Thyroid gland (tissue), 4 donors: ENCODE measurements at regions not wholly inside any gene's neighbourhood (a gene's known extent, or its start where the extent isn't known, plus 50 kb on each side); places are given as distances from the start of the nearest gene placed in this dataset.

Source experiments
- DNase-seq, 2 donors: peaks; one replicate each; pipeline ENCODE4 v3.0.0-alpha.2; 2019
- H3K27ac ChIP-seq, 3 donors: fragments of 200-600 bp; sonication (generic); 1 replicate in 2 of 3; 2 replicates in 1 of 3; pipeline ENCODE4 v1.5.1; 2016 to 2019; ENCODE audit warnings: mild to moderate bottlenecking in 1 of 3, moderate library complexity in 1 of 3
- H3K27me3 ChIP-seq: fragments of 200-600 bp; sonication (generic); one replicate; pipeline ENCODE4 v1.5.1; 2019
- H3K36me3 ChIP-seq, 2 donors: fragments of 200-600 bp; sonication (generic); one replicate each; pipeline ENCODE4 v1.5.1; 2016 to 2019
- H3K4me1 ChIP-seq, 2 donors: fragments of 200-600 bp; sonication (generic); one replicate each; pipeline ENCODE4 v1.5.1; 2017 to 2019
- H3K4me3 ChIP-seq, 3 donors: fragments of 200-600 bp; sonication (generic); replicated peaks in 1 of 3; 1 replicate in 2 of 3; 2 replicates in 1 of 3; pipeline ENCODE4 v1.5.1; 2016; ENCODE audit warnings: mild to moderate bottlenecking in 1 of 3
- H3K9me3 ChIP-seq: fragments of 200-600 bp; sonication (generic); one replicate; pipeline ENCODE4 v1.5.1; 2017
- POLR2A ChIP-seq, 2 donors: fragments of 450-650 bp; IDR thresholded peaks; one replicate each; pipeline ENCODE4 v1.6.1; 2017; ENCODE audit warnings: antibody characterized with exemption in 2 of 2, mild to moderate bottlenecking in 2 of 2, moderate library complexity in 1 of 2
- WGBS, 2 donors: methylation state at CpG; one replicate each; pipeline ENCODE4 v1.1.5; 2017; 5-methylcytosine and 5-hydroxymethylcytosine counted together
- intact Hi-C: fragments of 100-400 bp; cut with DNase I; formaldehyde crosslinking; loops from one replicate; pipeline ENCODE4 v1.15.1; 2023
- TF ChIP-seq, protein P1 (sequence below), 6 experiments: fragments of 200-600 bp in 3 of 6; fragments of 450-650 bp in 3 of 6; sonication (generic) in 3 of 6; IDR thresholded peaks; one replicate each; pipeline ENCODE4 v1.5.1; 2016 to 2019; ENCODE audit warnings: antibody characterized with exemption in 6 of 6, mild to moderate bottlenecking in 2 of 6, inconsistent platforms in 1 of 6, moderate library complexity in 1 of 6

DNA sequence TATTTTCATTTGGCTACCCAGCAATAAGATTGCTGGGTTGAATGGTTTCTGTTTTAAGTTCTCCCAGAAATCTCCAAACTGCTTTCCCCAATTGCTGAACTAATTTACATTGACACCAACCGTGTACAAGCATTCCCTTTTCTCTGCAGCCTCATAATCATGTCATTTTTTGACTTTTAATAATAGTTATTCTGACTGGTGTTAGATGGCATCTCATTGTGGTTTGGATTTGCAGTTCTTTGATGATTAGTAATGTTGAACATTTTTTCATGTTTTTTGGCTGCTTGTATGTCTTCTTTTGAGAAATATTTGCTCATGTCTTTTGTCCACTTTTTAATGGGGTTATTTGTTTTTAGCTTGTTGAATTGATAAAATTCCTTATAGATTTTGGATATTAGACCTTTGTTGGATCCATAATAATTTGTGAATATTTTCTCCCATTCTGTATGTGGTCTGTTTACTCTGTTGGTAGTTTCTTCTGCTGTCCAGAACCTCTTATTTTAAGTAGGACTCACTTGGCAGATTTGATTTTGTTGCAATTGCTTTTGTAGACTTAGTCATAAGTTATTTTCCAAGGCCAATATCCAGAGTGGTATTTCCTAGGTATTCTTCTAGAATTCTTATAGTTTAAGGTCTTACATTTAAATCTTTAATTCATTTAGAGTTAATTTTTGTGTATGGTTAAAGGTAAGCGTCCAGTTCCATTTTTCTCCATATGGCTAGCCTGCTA is 793.7 kb downstream of the BRINP1 start:
- 45 to 71% methylated on average over 2 of the region's 2 CpGs for WGBS, 2 donors
- no peak for DNase-seq
- TF ChIP-seq POLR2A (IDR thresholded peaks at IDR 0.05), result no peak
- TF ChIP-seq, protein P1, sequence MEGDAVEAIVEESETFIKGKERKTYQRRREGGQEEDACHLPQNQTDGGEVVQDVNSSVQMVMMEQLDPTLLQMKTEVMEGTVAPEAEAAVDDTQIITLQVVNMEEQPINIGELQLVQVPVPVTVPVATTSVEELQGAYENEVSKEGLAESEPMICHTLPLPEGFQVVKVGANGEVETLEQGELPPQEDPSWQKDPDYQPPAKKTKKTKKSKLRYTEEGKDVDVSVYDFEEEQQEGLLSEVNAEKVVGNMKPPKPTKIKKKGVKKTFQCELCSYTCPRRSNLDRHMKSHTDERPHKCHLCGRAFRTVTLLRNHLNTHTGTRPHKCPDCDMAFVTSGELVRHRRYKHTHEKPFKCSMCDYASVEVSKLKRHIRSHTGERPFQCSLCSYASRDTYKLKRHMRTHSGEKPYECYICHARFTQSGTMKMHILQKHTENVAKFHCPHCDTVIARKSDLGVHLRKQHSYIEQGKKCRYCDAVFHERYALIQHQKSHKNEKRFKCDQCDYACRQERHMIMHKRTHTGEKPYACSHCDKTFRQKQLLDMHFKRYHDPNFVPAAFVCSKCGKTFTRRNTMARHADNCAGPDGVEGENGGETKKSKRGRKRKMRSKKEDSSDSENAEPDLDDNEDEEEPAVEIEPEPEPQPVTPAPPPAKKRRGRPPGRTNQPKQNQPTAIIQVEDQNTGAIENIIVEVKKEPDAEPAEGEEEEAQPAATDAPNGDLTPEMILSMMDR (IDR thresholded peaks at IDR 0.05), result no peak
- H3K4me1 ChIP-seq, result no peaks in the 10 kb centered on the region
- H3K27ac ChIP-seq, result no peak overlapping the region
- intact Hi-C loops, result no loop called here
- no peaks in the 10 kb centered on the region for H3K36me3 ChIP-seq
- no peak overlapping the region for H3K4me3 ChIP-seq
- H3K9me3 ChIP-seq, result no peaks in the 10 kb centered on the region
- no peaks in the 10 kb centered on the region for H3K27me3 ChIP-seq

DNA sequence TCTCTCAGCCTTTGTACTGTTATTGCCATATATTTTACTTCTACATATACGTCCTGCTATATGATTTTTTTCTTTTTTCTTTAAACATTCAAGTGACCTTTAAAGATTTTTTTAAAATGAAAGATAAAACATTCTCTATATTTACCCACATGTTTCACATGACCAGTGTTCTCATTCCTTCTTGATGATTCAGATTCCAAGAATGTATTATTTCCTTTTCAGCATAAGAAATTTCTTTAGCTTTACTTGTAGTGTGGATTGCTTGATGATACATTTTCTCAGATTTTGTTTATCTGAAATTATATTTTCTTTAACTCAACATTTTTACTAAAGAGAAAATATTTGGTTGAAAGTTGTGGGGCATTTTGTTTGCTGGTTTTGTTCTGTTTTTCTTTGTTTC is 792.1 kb downstream of the BRINP1 start:
- H3K27ac ChIP-seq, result no peak overlapping the region
- H3K9me3 ChIP-seq, result no peaks in the 10 kb centered on the region
- no peaks in the 10 kb centered on the region for H3K27me3 ChIP-seq
- no peaks in the 10 kb centered on the region for H3K4me1 ChIP-seq
- no peaks in the 10 kb centered on the region for H3K36me3 ChIP-seq
- WGBS, 2 donors, result 73 to 79% methylated on average over 1 of the region's 1 CpG
- no peak for TF ChIP-seq POLR2A (IDR thresholded peaks at IDR 0.05)
- TF ChIP-seq, protein P1 (IDR thresholded peaks at IDR 0.05), result no peak
- no peak for DNase-seq
- H3K4me3 ChIP-seq, result no peak overlapping the region
- intact Hi-C loops, result no loop called here

DNA sequence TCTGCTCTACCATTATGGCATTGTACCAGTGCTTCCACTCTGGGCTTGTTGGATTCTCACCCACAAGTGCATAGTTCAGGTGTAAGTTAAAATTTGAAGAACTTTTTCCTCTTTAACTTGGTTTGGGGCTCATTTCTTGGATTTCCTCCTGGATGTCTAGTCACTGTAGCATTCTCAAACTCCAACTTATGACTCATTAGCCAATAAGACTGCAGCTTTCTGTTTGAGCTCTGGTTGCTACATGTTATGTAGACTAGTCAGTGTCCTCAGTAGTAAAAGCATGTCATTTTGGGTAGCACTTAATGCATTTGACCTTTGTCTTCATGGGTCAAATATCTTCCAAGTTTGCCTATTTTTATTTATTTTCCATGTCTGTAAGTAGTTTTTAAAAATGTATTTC is 790.8 kb downstream of the BRINP1 start:
- no peak for DNase-seq
- TF ChIP-seq, protein P1 (IDR thresholded peaks at IDR 0.05), result no peak
- Histone ChIP-seq H3K27ac (no peak overlapping the region), H3K36me3 (no peaks in the 10 kb centered on the region), H3K4me1 (no peaks in the 10 kb centered on the region), H3K4me3 (no peak overlapping the region), H3K27me3 (no peaks in the 10 kb centered on the region), H3K9me3 (no peaks in the 10 kb centered on the region)
- intact Hi-C loops, result no loop called here

DNA sequence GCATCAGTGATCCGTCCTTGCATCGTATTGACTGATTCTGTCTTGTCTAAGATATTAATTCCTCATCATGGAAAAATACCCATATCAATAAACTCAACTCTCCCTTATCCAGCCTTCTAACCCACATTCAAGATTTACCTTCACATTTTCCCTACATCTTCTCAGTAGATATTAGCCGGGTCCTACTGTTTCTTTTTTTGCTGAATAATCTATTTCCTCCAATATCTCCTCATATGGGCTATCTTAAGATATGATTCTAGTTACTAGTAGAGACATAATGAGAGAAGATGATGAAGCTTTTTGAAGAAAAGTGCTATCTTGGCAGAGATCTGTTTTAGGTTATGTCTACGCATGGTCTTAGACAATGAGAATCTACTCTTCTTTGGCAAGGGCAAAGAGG is 785.8 kb downstream of the BRINP1 start:
- Histone ChIP-seq H3K27ac (no peak overlapping the region), H3K4me1 (no peaks in the 10 kb centered on the region), H3K9me3 (no peaks in the 10 kb centered on the region), H3K27me3 (no peaks in the 10 kb centered on the region), H3K4me3 (no peak overlapping the region), H3K36me3 (no peaks in the 10 kb centered on the region)
- intact Hi-C loops, result no loop called here
- TF ChIP-seq, protein P1 (IDR thresholded peaks at IDR 0.05), result no peak
- no peak for TF ChIP-seq POLR2A (IDR thresholded peaks at IDR 0.05)
- DNase-seq, result no peak
- WGBS, 2 donors, result 70 to 79% methylated on average over 4 of the region's 4 CpGs

DNA sequence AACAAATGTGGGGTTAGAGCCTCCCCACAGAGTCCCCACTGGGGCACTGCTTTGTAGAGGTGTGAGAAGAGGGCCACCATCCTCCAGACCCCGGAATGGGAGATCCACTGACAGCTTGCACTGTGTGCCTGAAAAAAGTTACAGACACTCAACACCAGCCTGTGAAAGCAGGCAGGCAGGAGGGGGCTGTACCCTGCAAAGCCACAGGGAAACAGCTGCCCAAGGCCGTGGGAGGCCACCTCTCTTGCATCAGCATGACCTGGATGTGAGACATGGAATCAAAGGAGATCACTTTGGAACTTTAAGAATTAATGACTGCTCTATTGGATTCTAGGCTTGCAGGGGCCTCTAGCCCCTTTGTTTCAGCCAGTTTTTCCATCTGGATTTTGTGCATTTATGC is 782.3 kb downstream of the BRINP1 start:
- no peak for TF ChIP-seq POLR2A (IDR thresholded peaks at IDR 0.05)
- TF ChIP-seq, protein P1 (IDR thresholded peaks at IDR 0.05), result no peak
- Histone ChIP-seq H3K4me3 (no peak overlapping the region), H3K27me3 (no peaks in the 10 kb centered on the region), H3K27ac (no peak overlapping the region), H3K36me3 (no peaks in the 10 kb centered on the region), H3K9me3 (no peaks in the 10 kb centered on the region), H3K4me1 (no peaks in the 10 kb centered on the region)
- no peak for DNase-seq
- WGBS, 2 donors, result 72 to 88% methylated on average over 2 of the region's 2 CpGs
- intact Hi-C loops, result no loop called here
